PC-9 (cell line): ENCODE measurements at regions not wholly inside any gene's neighbourhood (a gene's known extent, or its start where the extent isn't known, plus 50 kb on each side); places are given as distances from the start of the nearest gene placed in this dataset.
A peak's percentile ranks its signal among the peaks of the same experiment; 100 is the strongest.

Source experiments
- BruUV-seq: library from RNA; stranded (reverse); fragments of 400-500 nt; replicated peaks from 2 replicates; lab custom pipeline; 2021; lab: Mats Ljungman, UMichigan
- CTCF ChIA-PET: fragments of 300-600 bp; sonication (Branson Sonifier 250); formaldehyde crosslinking; loops from one replicate; lab custom pipeline; 2022; ENCODE audit warnings: antibody characterized with exemption; lab: Charles Lee
- POLR2A ChIA-PET: fragments of 300-600 bp; sonication (Branson Sonifier 250); formaldehyde crosslinking; loops from one replicate; lab custom pipeline; 2022; ENCODE audit warnings: antibody characterized with exemption; ENCODE audit not compliant: unreplicated experiment; lab: Charles Lee
- DNase-seq, 2 experiments: peaks; one replicate each; pipeline versions ENCODE4 v3.0.0 to v3.0.0-alpha.2; 2015 to 2022; ENCODE audit warnings: mixed read lengths in 1 of 2
- H2AFZ ChIP-seq: fragments of 200-600 bp; sonication (generic); 2 replicates; pipeline ENCODE4 v1.8.1; 2017; ENCODE audit warnings: antibody characterized with exemption
- H3F3A ChIP-seq: fragments of 200-600 bp; sonication (generic); 2 replicates; pipeline ENCODE4 v1.8.1; 2017; ENCODE audit warnings: antibody characterized with exemption, mild to moderate bottlenecking, low read depth; ENCODE audit not compliant: insufficient read depth
- H3K27ac ChIP-seq: fragments of 200-600 bp; sonication (generic); 2 replicates; pipeline ENCODE4 v1.6.1; 2016; ENCODE audit warnings: mixed run types
- H3K27me3 ChIP-seq: fragments of 200-600 bp; sonication (generic); 2 replicates; pipeline ENCODE4 v1.6.1; 2016; ENCODE audit warnings: low read depth, mixed run types; ENCODE audit not compliant: insufficient read depth
- H3K36me3 ChIP-seq: fragments of 200-600 bp; sonication (generic); 2 replicates; pipeline ENCODE4 v1.6.1; 2016; ENCODE audit warnings: low read depth, mixed run types
- H3K4me1 ChIP-seq: fragments of 200-600 bp; sonication (generic); replicated peaks from 2 replicates; pipeline ENCODE4 v1.6.1; 2016; ENCODE audit warnings: mixed run types; ENCODE audit not compliant: insufficient read depth
- H3K4me2 ChIP-seq: fragments of 200-600 bp; sonication (generic); 2 replicates; pipeline ENCODE4 v1.6.1; 2017; ENCODE audit warnings: mixed run types
- H3K4me3 ChIP-seq: fragments of 200-600 bp; sonication (generic); 2 replicates; pipeline ENCODE4 v1.6.1; 2016; ENCODE audit warnings: mixed run types
- H3K79me2 ChIP-seq: fragments of 200-600 bp; sonication (generic); 2 replicates; pipeline ENCODE4 v1.6.1; 2017; ENCODE audit warnings: low read depth, mixed run types
- H3K9me2 ChIP-seq: fragments of 200-600 bp; sonication (generic); 2 replicates; pipeline ENCODE4 v1.8.1; 2017; ENCODE audit warnings: mild to moderate bottlenecking; ENCODE audit not compliant: insufficient read depth
- H3K9me3 ChIP-seq: fragments of 200-600 bp; sonication (generic); 2 replicates; pipeline ENCODE4 v1.8.1; 2016; ENCODE audit warnings: low read depth; ENCODE audit not compliant: insufficient read depth
- H4K20me1 ChIP-seq: fragments of 200-600 bp; sonication (generic); 2 replicates; pipeline ENCODE4 v1.8.1; 2017; ENCODE audit not compliant: insufficient read depth
- CTCF ChIP-seq: fragments of 200-600 bp; sonication (generic); conservative IDR thresholded peaks from 2 replicates; pipeline ENCODE4 v1.6.1; 2017; ENCODE audit warnings: mixed run types, antibody characterized with exemption, mild to moderate bottlenecking, moderate library complexity
- EZH2 ChIP-seq: fragments of 200-600 bp; sonication (generic); IDR thresholded peaks from 2 replicates; pipeline ENCODE4 v1.8.0; 2017; ENCODE audit warnings: antibody characterized with exemption, low read depth
- intact Hi-C: fragments of 100-400 bp; cut with micrococcal nuclease; formaldehyde crosslinking; loops from one replicate; pipeline ENCODE4 v1.10.0; 2022; ENCODE audit not compliant: unreplicated experiment

GRCh38 chr7:55731931-55732330 is 130.6 kb downstream of the SEPTIN14 start:
- H4K20me1 ChIP-seq: no peaks in the 10 kb centered on the region
- CTCF ChIA-PET: no interaction called here
- H3K36me3 ChIP-seq: no peaks in the 10 kb centered on the region
- TF ChIP-seq EZH2 (no peak), CTCF (no peak)
- no peak overlapping the region for H3K4me3 ChIP-seq
- H3K4me1 ChIP-seq: no peaks in the 10 kb centered on the region
- H3K4me2 ChIP-seq: no peak overlapping the region
- POLR2A ChIA-PET: interaction anchor here (0.6 kb wide), 1 partner anchor 444 kb away, joined by 7 read pairs; no protein-coding TSS in a partner anchor
- no peaks in the 10 kb centered on the region for H3K27me3 ChIP-seq
- BruUV-seq: no TSS peak
- H3K79me2 ChIP-seq: no peaks in the 10 kb centered on the region
- H3K9me2 ChIP-seq: no peaks in the 10 kb centered on the region
- peak in 1 of 2 experiments; percentile 11 for DNase-seq
- no peaks in the 10 kb centered on the region for H3K9me3 ChIP-seq
- no peaks in the 10 kb centered on the region for H3F3A ChIP-seq
- no peak overlapping the region for H3K27ac ChIP-seq
- intact Hi-C loops: no loop called here
- H2AFZ ChIP-seq: no peak overlapping the region

- H3K9me2 ChIP-seq: no peaks in the 10 kb centered on the region
- no peak overlapping the region for H3K4me2 ChIP-seq
- ChIA-PET POLR2A (no interaction called here), CTCF (no interaction called here)
- no peak overlapping the region for H3K27ac ChIP-seq
- no peak for TF ChIP-seq CTCF
- TF ChIP-seq EZH2: no peak
- H3F3A ChIP-seq: no peaks in the 10 kb centered on the region
- no peaks in the 10 kb centered on the region for H3K27me3 ChIP-seq
- intact Hi-C loops: no loop called here
- H2AFZ ChIP-seq: no peak overlapping the region
- no peaks in the 10 kb centered on the region for H3K36me3 ChIP-seq
- H3K4me3 ChIP-seq: no peak overlapping the region
- no peaks in the 10 kb centered on the region for H3K4me1 ChIP-seq
- no peaks in the 10 kb centered on the region for H3K79me2 ChIP-seq
- DNase-seq: no peak
- H3K9me3 ChIP-seq: no peaks in the 10 kb centered on the region
- no peaks in the 10 kb centered on the region for H4K20me1 ChIP-seq
- no TSS peak for BruUV-seq
These were observed 132.4 kb downstream of the SEPTIN14 start for GRCh38 chr7:55730197-55730596.

- no TSS peak for BruUV-seq
- Histone ChIP-seq H3K4me1 (0 out of 2 replicates have a peak, but pooled peaks cover 3% of the 10 kb centered on the region), H3K9me3 (no peaks in the 10 kb centered on the region), H3K27me3 (no peaks in the 10 kb centered on the region), H3K27ac (no peak overlapping the region), H3K79me2 (no peaks in the 10 kb centered on the region), H3K9me2 (no peaks in the 10 kb centered on the region), H3K4me2 (no peak overlapping the region), H3F3A (no peaks in the 10 kb centered on the region), H2AFZ (no peak overlapping the region), H4K20me1 (no peaks in the 10 kb centered on the region), H3K36me3 (no peaks in the 10 kb centered on the region), H3K4me3 (no peak overlapping the region)
- intact Hi-C loops: loop anchor here (5.0 to 10.0 kb wide), 3 partner anchors 81 to 449 kb away; no protein-coding TSS in a partner anchor
- no peak for TF ChIP-seq EZH2
- TF ChIP-seq CTCF: no peak
- no peak for DNase-seq
- ChIA-PET POLR2A (no interaction called here), CTCF (no interaction called here)
These were observed 139.0 kb downstream of the SEPTIN14 start for GRCh38 chr7:55723621-55723941.
